Umbilical cord (tissue), 1 donor: ENCODE measurements at regions not wholly inside any gene's neighbourhood (a gene's known extent, or its start where the extent isn't known, plus 50 kb on each side); places are given as distances from the start of the nearest gene placed in this dataset.

Experiments used
- DNase-seq: peaks from one replicate; pipeline ENCODE4 v3.0.0-alpha.2; 2015; ENCODE audit warnings: low spot score

- no peak for DNase-seq
These were observed 547.2 kb downstream of the CDH26 start for GRCh38 chr20:60505423-60505822.

- no peak for DNase-seq
These were observed 547.8 kb downstream of the CDH26 start for GRCh38 chr20:60506061-60506460.

- DNase-seq = no peak
These were observed 549.0 kb downstream of the CDH26 start for GRCh38 chr20:60507087-60507694.

GRCh38 chr20:60509407-60509806 lies 551.2 kb downstream of the CDH26 start:
- no peak for DNase-seq

- DNase-seq = no peak
These were observed 552.1 kb downstream of the CDH26 start for GRCh38 chr20:60510356-60510755.

GRCh38 chr20:60512443-60512842 lies 554.2 kb downstream of the CDH26 start:
- DNase-seq = no peak

- no peak for DNase-seq
These were observed 554.9 kb downstream of the CDH26 start for GRCh38 chr20:60513141-60513540.

GRCh38 chr20:60516442-60516841 lies 558.2 kb downstream of the CDH26 start:
- no peak for DNase-seq

- DNase-seq = no peak
These were observed 559.8 kb downstream of the CDH26 start for GRCh38 chr20:60518022-60518421.

GRCh38 chr20:60525397-60525796 lies 567.2 kb downstream of the CDH26 start:
- DNase-seq = no peak

- DNase-seq = no peak
These were observed 569.4 kb downstream of the CDH26 start for GRCh38 chr20:60527656-60528055.

- peak; percentile 14 for DNase-seq
These were observed 569.9 kb downstream of the CDH26 start for GRCh38 chr20:60528141-60528540.

- DNase-seq = no peak
These were observed 570.9 kb downstream of the CDH26 start for GRCh38 chr20:60529149-60529548.

GRCh38 chr20:60535211-60535610 lies 577.0 kb downstream of the CDH26 start:
- DNase-seq = no peak

GRCh38 chr20:60540591-60540990 lies 582.4 kb downstream of the CDH26 start:
- no peak for DNase-seq

GRCh38 chr20:60541991-60542390 lies 583.8 kb downstream of the CDH26 start:
- DNase-seq = no peak

GRCh38 chr20:60543598-60543997 lies 585.4 kb downstream of the CDH26 start:
- no peak for DNase-seq

- DNase-seq = no peak
These were observed 594.9 kb downstream of the CDH26 start for GRCh38 chr20:60553095-60553494.

GRCh38 chr20:60558486-60558885 lies 600.3 kb downstream of the CDH26 start:
- no peak for DNase-seq

GRCh38 chr20:60559462-60559861 lies 601.2 kb downstream of the CDH26 start:
- no peak for DNase-seq

- no peak for DNase-seq
These were observed 602.8 kb downstream of the CDH26 start for GRCh38 chr20:60561052-60561451.

- no peak for DNase-seq
These were observed 606.9 kb downstream of the CDH26 start for GRCh38 chr20:60565083-60565482.

- no peak for DNase-seq
These were observed 607.3 kb downstream of the CDH26 start for GRCh38 chr20:60565551-60565950.

GRCh38 chr20:60569116-60569515 lies 610.9 kb downstream of the CDH26 start:
- no peak for DNase-seq
